ES-I3 (cell line): ENCODE measurements at regions not wholly inside any gene's neighbourhood (a gene's known extent, or its start where the extent isn't known, plus 50 kb on each side); places are given as distances from the start of the nearest gene placed in this dataset.
"Not testable (repeated sequence)": the region's sequence is repeated elsewhere in the genome, so short reads cannot be mapped to it uniquely, and the experiment has no call there.

Experiments
- H3K36me3 ChIP-seq: 2 replicates; pipeline ENCODE4 v1.6.1; 2013; ENCODE audit warnings: mild to moderate bottlenecking, low read length, control low read depth, moderate library complexity; ENCODE audit not compliant: insufficient read depth
- H3K4me1 ChIP-seq: 2 replicates; pipeline ENCODE4 v1.6.1; 2013; ENCODE audit warnings: mild to moderate bottlenecking, control low read depth, low read length; ENCODE audit not compliant: insufficient read depth
- H3K9ac ChIP-seq: 2 replicates; pipeline ENCODE4 v1.6.1; 2013; ENCODE audit warnings: low read depth, mild to moderate bottlenecking, low read length, moderate library complexity
- H3K9me3 ChIP-seq: 2 replicates; pipeline ENCODE4 v1.6.1; 2013; ENCODE audit warnings: mild to moderate bottlenecking, low read length, moderate library complexity; ENCODE audit not compliant: control insufficient read depth, insufficient read depth

- no peak overlapping the region for H3K9ac ChIP-seq
- H3K4me1 ChIP-seq, result peaks cover 6% of the 10 kb centered on the region; the same call in 1 of the 2 replicates
- H3K36me3 ChIP-seq, result no peaks in the 10 kb centered on the region
- H3K9me3 ChIP-seq, result no peaks in the 10 kb centered on the region
These were observed 189.5 kb downstream of the ERCC6L2 start for GRCh38 chr9:96064826-96065481.

GRCh38 chr9:96062854-96063253, 187.4 kb downstream of the ERCC6L2 start:
- H3K4me1 ChIP-seq, result peaks cover 6% of the 10 kb centered on the region; the same call in 1 of the 2 replicates
- H3K9me3 ChIP-seq, result no peaks in the 10 kb centered on the region
- H3K36me3 ChIP-seq, result no peaks in the 10 kb centered on the region
- no peak overlapping the region for H3K9ac ChIP-seq

- H3K36me3 ChIP-seq, result no peaks in the 10 kb centered on the region
- no peak overlapping the region for H3K9ac ChIP-seq
- no peaks in the 10 kb centered on the region for H3K9me3 ChIP-seq
- H3K4me1 ChIP-seq, result peaks cover 6% of the 10 kb centered on the region; the same call in 1 of the 2 replicates
These were observed 186.5 kb downstream of the ERCC6L2 start for GRCh38 chr9:96062031-96062430.

GRCh38 chr9:96061293-96061987, 185.9 kb downstream of the ERCC6L2 start:
- Histone ChIP-seq H3K9ac (no peak overlapping the region), H3K9me3 (no peaks in the 10 kb centered on the region), H3K36me3 (no peaks in the 10 kb centered on the region), H3K4me1 (peaks cover 6% of the 10 kb centered on the region; the same call in 1 of the 2 replicates)

GRCh38 chr9:96058218-96058617, 182.7 kb downstream of the ERCC6L2 start:
- Histone ChIP-seq H3K9ac (no peak overlapping the region), H3K4me1 (peaks cover 6% of the 10 kb centered on the region; the same call in 1 of the 2 replicates), H3K9me3 (no peaks in the 10 kb centered on the region; the same call in 1 of the 2 replicates), H3K36me3 (no peaks in the 10 kb centered on the region)

- H3K36me3 ChIP-seq, result no peaks in the 10 kb centered on the region
- peaks cover 6% of the 10 kb centered on the region; the same call in 1 of the 2 replicates for H3K4me1 ChIP-seq
These were observed 181.7 kb downstream of the ERCC6L2 start for GRCh38 chr9:96057155-96057554.

GRCh38 chr9:96056226-96056625, 180.7 kb downstream of the ERCC6L2 start:
- no peaks in the 10 kb centered on the region for H3K4me1 ChIP-seq
- H3K9ac ChIP-seq, result no peak overlapping the region
- H3K36me3 ChIP-seq, result no peaks in the 10 kb centered on the region
- no peaks in the 10 kb centered on the region; the same call in 1 of the 2 replicates for H3K9me3 ChIP-seq

More at GRCh38 chr9:96057155-96057554, 181.7 kb downstream of the ERCC6L2 start:
- Histone ChIP-seq H3K9me3 (no peaks in the 10 kb centered on the region; the same call in 1 of the 2 replicates), H3K9ac (no peak overlapping the region)

- not testable (repeated sequence) for H3K4me1 ChIP-seq, H3K36me3 ChIP-seq, H3K9ac ChIP-seq, H3K9me3 ChIP-seq
These were observed 178.8 kb downstream of the ERCC6L2 start for GRCh38 chr9:96054248-96054647.

- Histone ChIP-seq H3K4me1 (peaks cover 9% of the 10 kb centered on the region), H3K36me3 (no peaks in the 10 kb centered on the region), H3K9me3 (no peaks in the 10 kb centered on the region; the same call in 1 of the 2 replicates), H3K9ac (no peak overlapping the region)
These were observed 177.2 kb downstream of the ERCC6L2 start for GRCh38 chr9:96052686-96053085.

- H3K9me3 ChIP-seq, result no peaks in the 10 kb centered on the region; the same call in 1 of the 2 replicates
- H3K9ac ChIP-seq, result no peak overlapping the region
- peaks cover 14% of the 10 kb centered on the region for H3K4me1 ChIP-seq
- H3K36me3 ChIP-seq, result no peaks in the 10 kb centered on the region
These were observed 175.9 kb downstream of the ERCC6L2 start for GRCh38 chr9:96051423-96051822.

- H3K9me3 ChIP-seq, result no peaks in the 10 kb centered on the region; the same call in 1 of the 2 replicates
- no peak overlapping the region for H3K9ac ChIP-seq
- peaks cover 14% of the 10 kb centered on the region for H3K4me1 ChIP-seq
- H3K36me3 ChIP-seq, result no peaks in the 10 kb centered on the region; the same call in 1 of the 2 replicates
These were observed 175.3 kb downstream of the ERCC6L2 start for GRCh38 chr9:96050861-96051155.

- Histone ChIP-seq H3K36me3 (no peaks in the 10 kb centered on the region; the same call in 1 of the 2 replicates), H3K9ac (no peak overlapping the region), H3K9me3 (no peaks in the 10 kb centered on the region; the same call in 1 of the 2 replicates), H3K4me1 (peaks cover 14% of the 10 kb centered on the region)
These were observed 174.8 kb downstream of the ERCC6L2 start for GRCh38 chr9:96050048-96050860.

GRCh38 chr9:96048956-96049831, 173.7 kb downstream of the ERCC6L2 start:
- H3K36me3 ChIP-seq, result no peaks in the 10 kb centered on the region; the same call in 1 of the 2 replicates
- H3K9me3 ChIP-seq, result no peaks in the 10 kb centered on the region; the same call in 1 of the 2 replicates
- peaks cover 14% of the 10 kb centered on the region for H3K4me1 ChIP-seq
- H3K9ac ChIP-seq, result no peak overlapping the region; the same call in 1 of the 2 replicates
